VCaP (cell line): ENCODE measurements at regions not wholly inside any gene's neighbourhood (a gene's known extent, or its start where the extent isn't known, plus 50 kb on each side); places are given as distances from the start of the nearest gene placed in this dataset.

ENCODE experiments used
- H3K27ac ChIP-seq: fragments of 450-650 bp; 2 replicates; pipeline ENCODE4 v1.5.1; 2017
- CTCF ChIP-seq: fragments of 450-650 bp; conservative IDR thresholded peaks from 2 replicates; pipeline ENCODE4 v1.5.1; 2017; ENCODE audit warnings: mild to moderate bottlenecking, moderate library complexity

- H3K27ac ChIP-seq: no peak overlapping the region
- TF ChIP-seq CTCF: no peak
Measured at GRCh38 chr5:12019306-12019705, 115.1 kb upstream of the CTNND2 start.

- TF ChIP-seq CTCF: no peak
Measured at GRCh38 chr5:12017007-12017406, 112.8 kb upstream of the CTNND2 start.

GRCh38 chr5:12016159-12016746, 112.0 kb upstream of the CTNND2 start:
- no peak overlapping the region; the same call in 1 of the 2 replicates for H3K27ac ChIP-seq
- TF ChIP-seq CTCF: no peak

More at GRCh38 chr5:12017007-12017406, 112.8 kb upstream of the CTNND2 start:
- no peak overlapping the region for H3K27ac ChIP-seq

GRCh38 chr5:12013351-12013750, 109.1 kb upstream of the CTNND2 start:
- TF ChIP-seq CTCF: no peak
- no peak overlapping the region for H3K27ac ChIP-seq

GRCh38 chr5:12003680-12004079, 99.4 kb upstream of the CTNND2 start:
- no peak overlapping the region for H3K27ac ChIP-seq
- no peak for TF ChIP-seq CTCF

- TF ChIP-seq CTCF: no peak
- no peak overlapping the region for H3K27ac ChIP-seq
Measured at GRCh38 chr5:11998397-11998796, 94.2 kb upstream of the CTNND2 start.

GRCh38 chr5:11997942-11998341, 93.7 kb upstream of the CTNND2 start:
- TF ChIP-seq CTCF: no peak
- H3K27ac ChIP-seq: no peak overlapping the region
